GM18505 (cell line): ENCODE measurements at regions not wholly inside any gene's neighbourhood (a gene's known extent, or its start where the extent isn't known, plus 50 kb on each side); places are given as distances from the start of the nearest gene placed in this dataset.

Experiments used
- ATAC-seq: cut with Tn5 transposase; IDR thresholded peaks from one replicate; pipeline ENCODE4 v1.9.1; 2021; ENCODE audit not compliant: unreplicated experiment
- POLR2A ChIP-seq: IDR thresholded peaks from 4 replicates; pipeline ENCODE4 v1.6.1; 2011; ENCODE audit warnings: borderline replicate concordance; ENCODE audit not compliant: insufficient read depth, insufficient read length; ENCODE audit errors: extremely low read depth

DNA sequence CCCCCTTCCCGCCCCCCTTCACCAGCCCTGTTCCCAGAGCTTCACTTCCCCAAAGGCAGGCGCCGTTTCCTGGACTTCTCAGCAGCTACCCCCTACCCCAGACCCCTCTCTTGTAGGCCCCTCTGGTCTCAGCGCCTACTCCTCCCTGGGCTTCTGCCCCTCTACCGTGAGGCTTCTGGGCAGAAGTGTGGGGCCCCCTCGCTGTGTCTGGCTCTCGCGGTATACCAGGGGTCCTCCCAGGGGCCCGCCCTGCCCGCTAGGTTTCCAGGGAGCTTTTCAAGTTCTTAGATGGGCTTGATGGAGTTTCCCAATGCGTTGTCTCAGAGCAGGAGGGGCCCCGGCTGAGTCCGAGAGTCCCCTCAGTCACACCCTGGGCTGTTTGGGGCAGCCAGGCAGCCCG, 247.1 kb downstream of the SEC14L1 start:
- no peak for TF ChIP-seq POLR2A
- no peak for ATAC-seq

- ATAC-seq = no peak
- TF ChIP-seq POLR2A = no peak
These were observed 247.9 kb downstream of the SEC14L1 start for GRCh38 chr17:77388384-77389306.

- ATAC-seq = no peak
- TF ChIP-seq POLR2A = no peak
These were observed 250.1 kb downstream of the SEC14L1 start for GRCh38 chr17:77390870-77391269.

GRCh38 chr17:77391668-77392375, 251.1 kb downstream of the SEC14L1 start:
- no peak for ATAC-seq
- TF ChIP-seq POLR2A = no peak

DNA sequence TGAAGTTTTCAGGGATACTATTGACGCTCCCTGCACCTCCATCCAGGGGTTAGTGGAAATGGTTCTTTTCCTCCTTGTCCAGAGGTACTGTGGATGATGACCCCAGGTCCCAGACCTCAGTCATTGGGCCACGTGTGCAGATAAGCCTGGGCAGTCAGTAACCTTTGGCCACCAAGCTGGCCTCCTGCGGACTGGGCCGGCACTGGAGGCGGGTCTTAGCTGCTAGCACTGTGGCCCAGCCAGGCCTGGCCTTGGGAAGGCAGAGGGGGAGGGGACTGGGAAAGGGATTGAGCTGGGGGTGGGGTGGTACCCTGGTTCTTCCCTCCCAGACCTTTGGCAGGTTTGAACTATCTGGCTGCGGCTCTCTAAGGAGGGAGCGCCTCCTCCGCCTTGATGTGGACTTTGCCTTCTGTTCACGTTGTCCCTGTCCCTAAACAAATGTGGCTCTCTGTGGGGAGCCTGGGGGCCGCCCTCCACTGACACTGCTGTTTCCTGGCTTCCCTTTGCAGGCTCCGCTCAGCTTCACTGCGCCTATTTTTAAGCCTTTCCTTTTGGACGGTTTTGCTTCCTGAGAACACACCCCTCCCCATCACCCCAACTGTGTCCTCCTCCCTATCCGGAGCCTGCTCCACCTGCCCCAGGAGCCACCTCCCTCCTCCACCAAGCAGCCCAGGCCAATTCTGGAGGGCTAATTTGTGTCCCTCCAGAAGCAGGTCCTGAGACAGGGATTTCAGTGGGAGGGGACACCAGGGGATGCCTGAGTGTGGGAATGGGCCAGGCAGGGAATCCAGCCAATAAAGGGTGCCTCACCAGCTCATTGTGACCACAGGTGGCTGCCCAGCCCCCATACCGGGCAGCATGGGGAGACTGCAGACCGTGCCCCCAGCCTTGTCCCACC, 251.9 kb downstream of the SEC14L1 start:
- TF ChIP-seq POLR2A = no peak
- no peak for ATAC-seq

DNA sequence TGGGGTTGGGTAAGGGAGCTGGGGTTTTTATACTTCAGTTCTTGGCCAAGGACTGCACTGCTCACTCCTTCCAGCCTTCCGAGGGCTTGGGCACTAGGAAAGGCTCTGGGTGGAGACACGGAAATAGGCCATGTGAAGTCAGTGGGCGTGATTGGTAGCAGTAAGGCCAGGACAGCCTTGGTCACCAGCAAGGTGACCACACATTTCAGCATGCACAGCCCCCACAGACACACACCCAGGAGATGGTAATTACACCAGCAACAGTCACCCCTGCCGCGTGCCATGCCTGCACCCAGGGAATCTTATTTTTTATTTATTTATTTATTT, 252.5 kb downstream of the SEC14L1 start:
- TF ChIP-seq POLR2A = no peak
- no peak for ATAC-seq

- no peak for ATAC-seq
- no peak for TF ChIP-seq POLR2A
These were observed 253.2 kb downstream of the SEC14L1 start for GRCh38 chr17:77393867-77394539.

- no peak for TF ChIP-seq POLR2A
- no peak for ATAC-seq
These were observed 253.9 kb downstream of the SEC14L1 start for GRCh38 chr17:77394540-77395295.

DNA sequence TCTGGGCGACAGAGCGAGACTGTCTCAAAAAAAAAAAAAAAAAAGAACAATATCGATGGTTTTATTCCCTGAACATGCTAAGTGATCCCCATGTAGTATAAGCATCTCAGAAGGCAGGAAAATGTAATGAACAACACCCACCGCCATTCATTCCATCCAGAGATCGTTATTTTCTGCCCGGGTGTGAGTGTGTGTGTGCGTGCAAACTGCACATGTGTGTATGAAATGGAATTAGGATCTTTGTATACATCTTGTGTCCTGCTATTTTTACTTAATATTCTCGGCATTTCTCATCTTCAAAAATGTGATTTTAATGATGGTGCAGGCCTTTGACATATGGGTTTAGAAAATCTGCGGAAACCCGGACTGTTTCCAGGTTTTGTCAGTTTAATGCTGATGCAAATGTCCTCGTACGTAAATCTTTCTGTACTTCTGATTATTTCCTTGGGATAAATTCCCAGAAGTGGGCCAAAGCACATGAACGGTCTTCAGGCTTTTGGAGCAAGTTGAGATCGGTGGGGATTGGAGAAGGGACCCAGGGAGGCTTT, 254.8 kb downstream of the SEC14L1 start:
- no peak for TF ChIP-seq POLR2A
- no peak for ATAC-seq

GRCh38 chr17:77396610-77397009, 255.8 kb downstream of the SEC14L1 start:
- no peak for ATAC-seq
- TF ChIP-seq POLR2A = no peak

DNA sequence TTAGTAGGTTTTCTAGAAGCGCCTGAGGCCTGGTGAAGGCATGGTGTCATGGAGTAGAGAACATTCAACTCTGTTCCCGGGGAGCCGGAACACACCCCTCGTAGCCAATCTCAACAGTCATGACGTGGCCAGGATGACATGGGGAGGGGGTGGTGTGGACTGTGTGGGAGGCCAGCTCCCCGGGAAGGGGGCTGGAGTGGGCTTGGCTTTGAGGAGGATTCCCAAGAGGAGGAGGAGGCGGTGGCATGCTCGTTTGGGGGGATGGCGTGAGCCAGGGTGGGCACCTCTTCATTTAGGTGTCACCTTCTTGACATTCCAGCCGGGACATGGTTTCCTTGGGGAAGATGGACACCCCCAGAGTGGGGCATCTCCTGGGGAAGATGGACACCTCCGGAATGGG, 257.5 kb downstream of the SEC14L1 start:
- ATAC-seq = no peak
- TF ChIP-seq POLR2A = no peak
